ENCODE measurements at regions not wholly inside any gene's neighbourhood (a gene's known extent, or its start where the extent isn't known, plus 50 kb on each side); places are given as distances from the start of the nearest gene placed in this dataset.

DNA sequence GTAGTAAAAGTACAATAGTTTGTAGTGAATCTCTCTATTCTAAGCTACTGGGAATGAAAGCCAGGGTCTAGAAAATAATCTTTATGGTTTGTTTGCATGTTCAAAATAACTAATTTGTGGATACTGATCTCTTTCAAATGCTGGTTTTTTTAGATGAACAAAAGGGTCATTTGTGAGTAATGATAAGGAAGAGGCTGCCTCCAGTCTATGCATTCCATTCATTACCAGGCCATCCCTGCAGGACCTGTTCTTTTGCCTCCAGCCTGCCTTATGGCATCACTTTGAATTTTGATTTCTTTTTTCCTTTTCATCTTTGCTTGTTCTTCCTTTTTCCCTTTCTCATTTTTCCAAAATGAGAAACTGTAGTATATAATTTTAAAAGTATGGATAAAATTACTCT lies 312.3 kb downstream of the CWC27 start:
- TF ChIP-seq CTCF (conservative IDR thresholded peaks at IDR 0.05) (no peak), ZFX (IDR thresholded peaks at IDR 0.05) (no peak)

Data from C4-2B (cell line).